HCT116 (cell line): ENCODE measurements at regions not wholly inside any gene's neighbourhood (a gene's known extent, or its start where the extent isn't known, plus 50 kb on each side); places are given as distances from the start of the nearest gene placed in this dataset.

Experiments used
- CEBPB ChIP-seq: IDR thresholded peaks from 2 replicates; pipeline ENCODE4 v1.6.1; 2012; ENCODE audit warnings: low read depth
- CTCF ChIP-seq, 3 experiments: fragments of 200-600 bp in 1 of 3; sonication (generic) in 1 of 3; IDR thresholded peaks in 2 of 3; conservative IDR thresholded peaks in 1 of 3; 2 replicates each; pipeline ENCODE4 v1.5.1; 2012 to 2017; ENCODE audit warnings: low read depth in 2 of 3, low read length in 2 of 3, antibody characterized with exemption in 1 of 3, borderline replicate concordance in 1 of 3, control low read depth in 1 of 3, mild to moderate bottlenecking in 1 of 3, mixed read lengths in 1 of 3, mixed run types in 1 of 3, moderate library complexity in 1 of 3; ENCODE audit not compliant: insufficient read depth in 1 of 3
- ELF1 ChIP-seq: IDR thresholded peaks from 2 replicates; pipeline ENCODE4 v1.6.1; 2012; ENCODE audit warnings: low read depth, borderline replicate concordance
- EZH2 ChIP-seq: fragments of 200-600 bp; sonication (generic); IDR thresholded peaks from 2 replicates; pipeline ENCODE4 v1.6.1; 2017; ENCODE audit warnings: antibody characterized with exemption, mixed run types
- EZH2phosphoT487 ChIP-seq: fragments of 200-600 bp; IDR thresholded peaks from 2 replicates; pipeline ENCODE4 v1.6.1; 2018; ENCODE audit warnings: antibody characterized with exemption, borderline replicate concordance
- POLR2A ChIP-seq: IDR thresholded peaks from 2 replicates; pipeline ENCODE4 v1.7.0; 2011; ENCODE audit warnings: borderline replicate concordance; ENCODE audit not compliant: insufficient read depth, insufficient read length; ENCODE audit errors: extremely low read depth
- POLR2AphosphoS5 ChIP-seq: IDR thresholded peaks from 2 replicates; pipeline ENCODE4 v1.6.1; 2011; ENCODE audit warnings: mild to moderate bottlenecking, low read depth, low read length, moderate library complexity
- TCF7L2 ChIP-seq: IDR thresholded peaks from 2 replicates; pipeline ENCODE4 v1.7.0; 2011; ENCODE audit warnings: borderline replicate concordance, inconsistent platforms; ENCODE audit not compliant: insufficient read depth, insufficient read length; ENCODE audit errors: extremely low read depth
- YY1 ChIP-seq: IDR thresholded peaks from 2 replicates; pipeline ENCODE4 v1.6.1; 2011; ENCODE audit warnings: low read length, low read depth, moderate library complexity, mild to moderate bottlenecking; ENCODE audit not compliant: insufficient replicate concordance; ENCODE audit errors: extremely low read depth

GRCh38 chr20:50273601-50274491 lies 83.2 kb downstream of the CEBPB start:
- TF ChIP-seq CTCF (IDR thresholded peaks at IDR 0.05 in 2 of 3, conservative IDR thresholded peaks at IDR 0.05 in 1 of 3; ENCODE audit: borderline replicate concordance in 1 of 3, insufficient read depth in 1 of 3, low read depth in 2 of 3, low read length in 2 of 3) (no peak), EZH2phosphoT487 (no peak), TCF7L2 (no peak), POLR2AphosphoS5 (no peak), POLR2A (no peak), ELF1 (no peak), YY1 (no peak), EZH2 (no peak), CEBPB (no peak)
